GM18858 (cell line): ENCODE measurements at regions not wholly inside any gene's neighbourhood (a gene's known extent, or its start where the extent isn't known, plus 50 kb on each side); places are given as distances from the start of the nearest gene placed in this dataset.
"Not testable (repeated sequence)": the region's sequence is repeated elsewhere in the genome, so short reads cannot be mapped to it uniquely, and the experiment has no call there.

Experiments
- ATAC-seq: cut with Tn5 transposase; IDR thresholded peaks from one replicate; pipeline ENCODE4 v1.9.1; 2021; ENCODE audit not compliant: unreplicated experiment

- no peak for ATAC-seq
These were observed 329.0 kb upstream of the TMTC4 start for GRCh38 chr13:101003566-101003965.

- no peak for ATAC-seq
These were observed 314.8 kb upstream of the TMTC4 start for GRCh38 chr13:100989392-100989791.

DNA sequence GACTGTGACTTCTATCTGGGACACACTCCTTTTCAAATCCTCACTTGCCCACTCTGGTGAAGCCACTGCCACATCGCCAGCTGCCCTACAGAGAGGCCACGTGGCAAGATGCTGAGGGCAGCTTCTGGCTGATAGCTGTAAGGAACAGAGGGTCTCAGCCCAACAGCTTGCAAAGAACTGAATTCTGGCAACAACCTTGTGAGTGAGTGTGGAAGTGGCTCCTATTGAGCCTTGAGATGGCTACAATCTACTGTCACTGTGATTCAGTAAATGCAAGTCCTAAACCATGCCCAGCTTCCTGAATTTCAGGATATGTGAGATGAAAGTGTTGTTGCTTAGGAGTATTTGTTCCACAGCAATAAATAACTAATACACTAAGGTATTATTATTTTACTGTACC is 314.3 kb upstream of the TMTC4 start:
- no peak for ATAC-seq

GRCh38 chr13:100987948-100988347 is 313.4 kb upstream of the TMTC4 start:
- ATAC-seq: no peak

DNA sequence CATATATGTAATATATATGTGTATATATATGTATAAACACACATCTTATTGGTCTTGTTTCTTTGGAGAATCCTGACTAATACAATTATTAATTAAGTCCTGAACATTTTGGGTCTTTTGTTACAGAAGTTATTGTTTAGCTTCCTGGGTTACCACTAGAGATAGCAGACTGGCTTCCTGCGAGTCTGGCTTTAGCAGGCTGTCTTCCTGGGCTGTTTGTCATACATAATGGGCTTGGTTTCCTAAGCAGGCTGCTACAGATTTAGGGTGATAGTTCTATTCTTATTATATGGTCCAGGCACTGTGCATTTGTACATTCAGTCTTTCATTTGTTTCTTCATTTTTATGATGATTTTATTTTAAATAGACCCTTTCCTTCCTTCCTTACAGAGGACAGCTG is 312.0 kb upstream of the TMTC4 start:
- ATAC-seq: no peak

GRCh38 chr13:100984085-100984705 is 309.6 kb upstream of the TMTC4 start:
- no peak for ATAC-seq

DNA sequence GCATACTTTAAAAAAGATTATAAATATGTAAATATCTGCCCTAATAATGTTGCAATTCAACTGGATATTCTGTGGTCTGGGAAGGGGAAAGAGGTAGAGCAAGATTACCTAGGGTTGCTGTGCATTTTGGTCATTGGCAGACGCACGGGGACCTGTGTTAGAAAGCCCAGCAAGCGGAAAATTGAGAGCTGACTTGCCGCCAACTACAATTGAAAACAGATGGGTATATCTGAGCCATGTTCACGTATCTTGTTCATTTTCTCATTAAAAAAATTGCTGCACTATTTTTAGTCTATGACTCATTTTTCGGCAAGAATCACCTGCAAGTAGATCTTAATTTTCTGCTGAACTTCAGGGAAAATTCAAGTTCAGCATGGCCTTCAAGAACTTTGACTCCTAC is 308.5 kb upstream of the TMTC4 start:
- no peak for ATAC-seq

GRCh38 chr13:100980171-100980570 is 305.6 kb upstream of the TMTC4 start:
- no peak for ATAC-seq

GRCh38 chr13:100977841-100978240 is 303.2 kb upstream of the TMTC4 start:
- ATAC-seq: no peak

DNA sequence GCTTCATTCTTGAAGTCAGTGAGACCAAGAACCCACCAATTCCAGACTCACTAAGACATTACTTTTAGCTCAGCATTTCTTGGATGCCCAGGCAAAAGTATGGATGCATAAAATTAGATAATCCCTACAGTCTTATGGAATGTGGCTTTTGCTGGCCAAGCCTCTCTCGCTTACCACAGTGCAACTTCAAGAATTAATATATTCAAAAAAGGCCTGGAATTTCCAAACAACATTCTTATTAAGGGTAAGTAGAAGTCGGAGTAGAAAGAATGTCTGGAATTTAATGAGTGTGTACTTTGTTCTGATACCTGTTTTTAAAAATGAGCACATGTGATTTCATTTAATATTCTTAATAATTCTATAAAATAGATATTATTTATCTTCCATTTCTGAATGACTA is 302.4 kb upstream of the TMTC4 start:
- ATAC-seq: no peak

DNA sequence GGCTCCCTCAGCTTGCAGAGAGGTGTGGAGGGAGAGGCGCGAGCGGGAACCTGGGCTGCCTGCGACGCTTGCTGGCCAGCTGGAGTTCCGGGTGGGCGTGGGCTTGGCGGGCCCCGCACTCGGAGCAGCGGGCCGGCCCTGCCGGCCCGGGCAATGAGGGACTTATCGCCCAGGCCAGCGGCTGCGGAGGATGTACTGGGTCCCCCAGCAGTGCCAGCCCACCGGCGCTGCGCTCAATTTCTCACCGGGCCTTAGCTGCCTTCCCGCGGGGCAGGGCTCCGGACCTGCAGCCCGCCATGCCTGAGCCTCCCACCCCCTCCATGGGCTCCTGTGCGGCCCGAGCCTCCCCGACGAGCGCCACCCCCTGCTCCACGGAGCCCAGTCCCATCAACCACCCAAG is 301.1 kb upstream of the TMTC4 start:
- not testable (repeated sequence) for ATAC-seq

DNA sequence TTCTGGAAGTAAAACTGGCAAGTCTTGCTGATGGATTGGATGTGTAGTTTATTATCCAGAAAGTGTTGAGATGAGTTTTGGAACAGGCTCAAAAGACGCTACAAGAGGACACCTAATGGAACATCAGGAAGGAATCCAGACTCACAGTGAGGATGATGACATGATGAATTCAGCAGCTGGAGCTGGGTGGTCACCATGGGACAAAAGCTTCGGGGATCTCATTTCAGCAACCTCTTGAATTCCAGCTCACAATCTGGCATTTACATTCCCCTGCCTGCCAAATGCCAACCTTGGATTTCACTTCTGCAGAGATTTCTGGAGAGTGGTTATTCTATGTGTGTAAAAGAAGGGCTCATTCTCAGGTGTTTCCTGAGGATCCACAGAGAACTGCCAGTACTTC is 288.0 kb upstream of the TMTC4 start:
- ATAC-seq: no peak

DNA sequence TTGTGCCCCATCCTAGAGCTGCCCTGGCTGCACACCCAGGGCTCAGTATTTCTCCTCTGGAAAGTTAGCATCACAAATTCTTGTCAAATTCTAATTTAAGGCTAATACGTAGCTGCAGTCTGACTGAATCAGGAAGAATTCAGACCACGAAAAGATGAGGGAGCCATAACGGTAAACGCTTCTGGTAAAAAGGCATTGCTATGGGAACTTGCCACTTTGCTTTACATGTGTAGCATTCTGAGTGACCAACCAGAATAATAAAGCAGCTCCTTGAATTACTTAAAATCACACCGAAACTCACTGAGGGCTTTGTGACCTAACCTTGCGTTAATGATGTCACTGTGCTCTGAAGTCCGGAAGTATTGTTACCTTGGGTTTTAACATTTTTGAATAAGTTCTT is 286.6 kb upstream of the TMTC4 start:
- ATAC-seq: no peak

GRCh38 chr13:100958831-100959230 is 284.2 kb upstream of the TMTC4 start:
- no peak for ATAC-seq

DNA sequence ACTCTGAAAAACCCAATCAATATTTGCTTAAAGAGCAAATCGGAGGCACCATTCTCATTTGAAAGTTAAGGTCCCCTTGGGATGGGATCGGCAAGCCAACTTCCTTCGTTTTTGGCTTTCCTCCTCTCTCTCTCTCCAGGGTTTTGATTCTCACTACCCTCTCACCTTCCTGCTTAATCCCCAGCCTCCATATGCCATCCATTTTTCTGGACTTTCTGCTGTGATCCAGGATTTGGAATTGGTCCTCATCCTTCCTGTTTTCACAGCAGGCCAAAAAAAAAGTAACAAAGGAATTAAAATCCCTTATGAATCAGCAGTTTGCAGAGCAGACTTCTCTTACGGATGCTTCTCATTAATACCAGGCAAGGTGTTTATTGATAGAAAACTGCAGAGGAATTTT is 283.1 kb upstream of the TMTC4 start:
- ATAC-seq: no peak

GRCh38 chr13:100954430-100955305 is 280.1 kb upstream of the TMTC4 start:
- ATAC-seq: no peak

GRCh38 chr13:100951016-100951415 is 276.4 kb upstream of the TMTC4 start:
- no peak for ATAC-seq

GRCh38 chr13:100948937-100949336 is 274.3 kb upstream of the TMTC4 start:
- ATAC-seq: not testable (repeated sequence)

DNA sequence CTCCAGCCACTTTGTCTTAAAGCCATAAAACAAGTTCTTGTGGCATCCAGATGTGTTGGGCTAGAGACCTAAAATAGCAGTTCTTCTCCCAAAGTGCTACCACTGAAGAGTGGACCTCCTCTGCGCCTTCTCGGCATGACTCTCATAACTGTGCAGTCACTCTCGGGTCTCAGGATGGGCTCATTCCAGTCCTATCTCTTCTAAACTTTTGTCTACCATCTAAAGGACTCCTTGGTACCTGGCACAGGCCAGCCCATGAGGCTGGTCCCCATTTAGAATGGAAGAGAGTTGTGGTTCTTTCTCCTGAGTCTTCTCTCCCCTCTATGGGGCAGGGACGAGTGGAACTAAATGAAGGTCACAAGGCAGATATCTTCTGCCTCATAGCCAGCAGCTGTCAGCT is 272.0 kb upstream of the TMTC4 start:
- no peak for ATAC-seq

- ATAC-seq: no peak
These were observed 270.3 kb upstream of the TMTC4 start for GRCh38 chr13:100944791-100945345.

DNA sequence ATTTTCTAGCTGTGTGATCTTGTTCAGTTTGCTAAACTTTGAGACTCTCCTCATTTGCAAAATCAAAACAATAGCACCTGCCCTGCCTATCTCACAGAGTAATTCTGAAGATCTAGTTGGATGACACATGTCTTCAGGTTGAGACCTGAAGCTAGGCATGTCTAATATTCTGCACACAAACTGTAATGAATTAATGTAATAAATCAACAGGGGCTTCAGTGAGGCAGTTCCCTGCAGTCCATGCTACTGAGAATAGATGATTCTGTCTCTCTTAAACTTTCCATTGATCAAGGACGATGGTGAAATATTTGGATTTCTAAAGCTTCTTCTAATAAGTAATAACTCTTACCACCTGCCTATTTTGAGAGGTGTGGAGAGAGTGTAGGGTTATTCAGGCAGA is 268.1 kb upstream of the TMTC4 start:
- ATAC-seq: no peak
